HS-5 (cell line): ENCODE measurements at regions not wholly inside any gene's neighbourhood (a gene's known extent, or its start where the extent isn't known, plus 50 kb on each side); places are given as distances from the start of the nearest gene placed in this dataset.

Source experiments
- DNase-seq: peaks from one replicate; pipeline ENCODE4 v3.0.0-alpha.2; 2012; ENCODE audit warnings: low read depth

GRCh38 chr5:56513141-56513540 is 280.0 kb upstream of the ANKRD55 start:
- DNase-seq: no peak

GRCh38 chr5:56512313-56512996 is 279.3 kb upstream of the ANKRD55 start:
- DNase-seq: no peak

- no peak for DNase-seq
These were observed 278.3 kb upstream of the ANKRD55 start for GRCh38 chr5:56511326-56511841.

- DNase-seq: no peak
These were observed 275.1 kb upstream of the ANKRD55 start for GRCh38 chr5:56508249-56508648.

- no peak for DNase-seq
These were observed 274.3 kb upstream of the ANKRD55 start for GRCh38 chr5:56507351-56507930.

GRCh38 chr5:56506211-56506965 is 273.3 kb upstream of the ANKRD55 start:
- DNase-seq: peak; percentile 20

- no peak for DNase-seq
These were observed 270.8 kb upstream of the ANKRD55 start for GRCh38 chr5:56503929-56504328.

- no peak for DNase-seq
These were observed 268.8 kb upstream of the ANKRD55 start for GRCh38 chr5:56501781-56502557.

- DNase-seq: no peak
These were observed 266.8 kb upstream of the ANKRD55 start for GRCh38 chr5:56499901-56500300.

- DNase-seq: no peak
These were observed 266.4 kb upstream of the ANKRD55 start for GRCh38 chr5:56499491-56499890.

GRCh38 chr5:56498759-56499395 is 265.7 kb upstream of the ANKRD55 start:
- DNase-seq: no peak

- DNase-seq: no peak
These were observed 263.5 kb upstream of the ANKRD55 start for GRCh38 chr5:56496581-56497063.

GRCh38 chr5:56494300-56494731 is 261.2 kb upstream of the ANKRD55 start:
- no peak for DNase-seq

- DNase-seq: no peak
These were observed 260.6 kb upstream of the ANKRD55 start for GRCh38 chr5:56493766-56494165.

- no peak for DNase-seq
These were observed 260.2 kb upstream of the ANKRD55 start for GRCh38 chr5:56493308-56493707.

GRCh38 chr5:56492812-56493211 is 259.7 kb upstream of the ANKRD55 start:
- no peak for DNase-seq

- no peak for DNase-seq
These were observed 257.9 kb upstream of the ANKRD55 start for GRCh38 chr5:56490971-56491468.

GRCh38 chr5:56489272-56489671 is 256.1 kb upstream of the ANKRD55 start:
- no peak for DNase-seq

GRCh38 chr5:56487528-56488115 is 254.5 kb upstream of the ANKRD55 start:
- DNase-seq: no peak

- DNase-seq: no peak
These were observed 249.2 kb upstream of the ANKRD55 start for GRCh38 chr5:56482363-56482762.
